Endothelial cell of umbilical vein (primary cell): ENCODE measurements at regions not wholly inside any gene's neighbourhood (a gene's known extent, or its start where the extent isn't known, plus 50 kb on each side); places are given as distances from the start of the nearest gene placed in this dataset.

Source experiments
- BruUV-seq: library from RNA; stranded (reverse); fragments of 400-500 nt; replicated peaks from 2 replicates; lab custom pipeline; 2021; lab: Mats Ljungman, UMichigan
- CTCF ChIA-PET: fragments of 300-600, 350-600 bp; sonication (Branson Sonifier 250); formaldehyde crosslinking; loops from one replicate; lab custom pipeline; 2021; ENCODE audit warnings: antibody characterized with exemption, inconsistent platforms; lab: Charles Lee
- POLR2A ChIA-PET: fragments of 300-600, 350-600 bp; sonication (Branson Sonifier 250); formaldehyde crosslinking; loops from one replicate; lab custom pipeline; 2021; ENCODE audit warnings: antibody characterized with exemption, inconsistent platforms; lab: Charles Lee
- DNase-seq: peaks from one replicate; pipeline ENCODE4 v3.0.0-alpha.2; 2011; ENCODE audit warnings: low read depth, low spot score
- FAIRE-seq: peaks from 2 replicates; lab custom pipeline; 2011; peaks lifted over from hg19 to GRCh38; lab: Jason Lieb, UNC
- H2AFZ ChIP-seq: 2 replicates; pipeline ENCODE4 v1.6.0; 2012; ENCODE audit warnings: low read depth, low read length, control low read depth, inconsistent platforms
- H3K27ac ChIP-seq: 2 replicates; pipeline ENCODE4 v1.5.1; 2011; ENCODE audit warnings: low read depth, mild to moderate bottlenecking, control low read depth, low read length, moderate library complexity; ENCODE audit not compliant: insufficient read depth
- H3K27me3 ChIP-seq, 2 experiments: 2 replicates each; pipeline versions ENCODE4 v1.6.0 to v1.6.1; 2011; ENCODE audit warnings: low read length in 2 of 2, mixed read lengths in 1 of 2; ENCODE audit not compliant: control insufficient read depth in 2 of 2, insufficient read depth in 2 of 2
- H3K36me3 ChIP-seq, 2 experiments: 2 replicates in 1 of 2; 3 replicates in 1 of 2; pipeline ENCODE4 v1.5.1; 2011; ENCODE audit warnings: low read length in 2 of 2, mild to moderate bottlenecking in 1 of 2, moderate library complexity in 1 of 2; ENCODE audit not compliant: control insufficient read depth in 2 of 2, insufficient read depth in 2 of 2; ENCODE audit errors: extremely low read depth in 1 of 2
- H3K4me1 ChIP-seq: 3 replicates; pipeline ENCODE4 v1.5.1; 2011; ENCODE audit warnings: mild to moderate bottlenecking, low read length; ENCODE audit not compliant: control insufficient read depth, insufficient read depth; ENCODE audit errors: extremely low read depth
- H3K4me2 ChIP-seq: 2 replicates; pipeline ENCODE4 v1.6.1; 2011; ENCODE audit warnings: low read length, control low read depth, mixed read lengths; ENCODE audit not compliant: insufficient read depth
- H3K4me3 ChIP-seq, 3 experiments: fragments of 200-600 bp in 1 of 3; sonication (generic), shearing (Covaris generic) in 1 of 3; replicated peaks in 1 of 3; 2 replicates each; pipeline ENCODE4 v1.5.1; 2011 to 2016; ENCODE audit warnings: control low read depth in 3 of 3, low read length in 3 of 3, mild to moderate bottlenecking in 2 of 3, inconsistent platforms in 1 of 3, low read depth in 1 of 3, moderate library complexity in 1 of 3; ENCODE audit not compliant: insufficient read depth in 1 of 3
- H3K79me2 ChIP-seq: 2 replicates; pipeline ENCODE4 v1.6.0; 2012; ENCODE audit warnings: low read length, inconsistent platforms; ENCODE audit not compliant: control insufficient read depth, insufficient read depth
- H3K9ac ChIP-seq: replicated peaks from 2 replicates; pipeline ENCODE3; 2011; ENCODE audit warnings: low read length, control low read depth; ENCODE audit not compliant: insufficient read depth; ENCODE audit errors: extremely low read depth
- H3K9me1 ChIP-seq: replicated peaks from 3 replicates; pipeline ENCODE4 v1.6.0; 2011; ENCODE audit warnings: mild to moderate bottlenecking, low read length; ENCODE audit not compliant: control insufficient read depth, insufficient read depth; ENCODE audit errors: extremely low read depth
- H3K9me3 ChIP-seq: replicated peaks from 2 replicates; pipeline ENCODE4 v1.5.1; 2012; ENCODE audit warnings: low read length, inconsistent platforms; ENCODE audit not compliant: control insufficient read depth, insufficient read depth
- H4K20me1 ChIP-seq: replicated peaks from 2 replicates; pipeline ENCODE3; 2011; ENCODE audit warnings: mild to moderate bottlenecking, low read length; ENCODE audit not compliant: control insufficient read depth, insufficient read depth; ENCODE audit errors: extremely low read depth
- EZH2 ChIP-seq: IDR thresholded peaks from 2 replicates; pipeline ENCODE4 v1.6.1; 2012; ENCODE audit warnings: borderline replicate concordance, low read depth, mild to moderate bottlenecking, moderate library complexity, low read length, inconsistent platforms; ENCODE audit not compliant: severe bottlenecking
- FOS ChIP-seq: IDR thresholded peaks from 2 replicates; pipeline ENCODE4 v1.6.1; 2011; ENCODE audit warnings: mild to moderate bottlenecking, low read length, moderate library complexity, borderline replicate concordance; ENCODE audit not compliant: insufficient read depth
- GATA2 ChIP-seq: IDR thresholded peaks from 2 replicates; pipeline ENCODE4 v1.7.0; 2011; ENCODE audit warnings: low read depth, mild to moderate bottlenecking, moderate library complexity, mixed read lengths, low read length; ENCODE audit not compliant: insufficient read length, insufficient read depth
- JUN ChIP-seq: IDR thresholded peaks from 2 replicates; pipeline ENCODE4 v1.6.1; 2011; ENCODE audit warnings: borderline replicate concordance, low read depth; ENCODE audit not compliant: insufficient read length, insufficient read depth
- MAX ChIP-seq: IDR thresholded peaks from 2 replicates; pipeline ENCODE4 v1.6.1; 2011; ENCODE audit not compliant: insufficient read depth, insufficient read length
- MYC ChIP-seq: IDR thresholded peaks from one replicate; pipeline ENCODE4 v1.6.1; 2011; ENCODE audit warnings: mild to moderate bottlenecking, low read depth, low read length
- POLR2A ChIP-seq: IDR thresholded peaks from 2 replicates; pipeline ENCODE4 v1.6.1; 2012; ENCODE audit warnings: low read depth, mild to moderate bottlenecking, control low read depth, low read length
- POLR2AphosphoS5 ChIP-seq: IDR thresholded peaks from 2 replicates; pipeline ENCODE4 v1.6.1; 2012; ENCODE audit warnings: low read depth, mild to moderate bottlenecking, control low read depth, low read length, moderate library complexity; ENCODE audit not compliant: insufficient read depth
- dilution Hi-C: fragments of 300-500 bp; cut with MboI; formaldehyde crosslinking; loops from one replicate; pipeline ENCODE4 v1.15.0; 2019; ENCODE audit warnings: low sequenced_read_pairs; ENCODE audit not compliant: extremely low pct_ligation_motif_present
- intact Hi-C: fragments of 100-400 bp; cut with micrococcal nuclease; formaldehyde crosslinking; loops from one replicate; pipeline ENCODE4 v1.10.0; 2022
- TF ChIP-seq, protein P1 (sequence below), 2 donors: IDR thresholded peaks; 1 replicate in 1 of 2; 2 replicates in 1 of 2; pipeline ENCODE4 v1.5.1; 2011; ENCODE audit warnings: low read length in 2 of 2, mild to moderate bottlenecking in 2 of 2, moderate library complexity in 2 of 2, control low read depth in 1 of 2, inconsistent platforms in 1 of 2, low read depth in 1 of 2; ENCODE audit not compliant: insufficient read depth in 1 of 2; ENCODE audit errors: extremely low read depth in 1 of 2

DNA sequence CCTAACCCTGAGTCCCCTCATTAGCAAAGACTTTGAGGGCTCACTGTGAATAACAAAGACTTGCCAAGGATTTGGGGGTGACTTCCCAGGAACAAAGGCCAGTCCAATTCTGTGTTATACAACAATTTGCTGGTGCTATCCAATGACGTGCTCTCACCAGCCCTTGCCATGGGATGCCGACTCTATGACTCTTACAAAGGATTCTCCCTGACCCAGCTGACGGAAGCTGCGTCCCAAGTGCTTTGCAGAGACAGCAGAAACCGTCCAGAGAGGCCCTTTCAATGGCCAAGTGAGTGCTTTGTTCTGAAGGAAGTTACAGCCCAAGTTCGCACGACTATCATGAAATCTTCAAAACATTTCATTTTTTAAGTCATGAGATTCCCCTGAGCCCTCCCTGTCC, 345.3 kb upstream of the TNRC6C start:
- FAIRE-seq (no peak), DNase-seq (no peak)
- Histone ChIP-seq H2AFZ (no peak overlapping the region), H3K4me2 (no peak overlapping the region), H3K4me1 (no peaks in the 10 kb centered on the region), H3K4me3 (no peak overlapping the region), H3K9me3 (no peaks in the 10 kb centered on the region), H3K27ac (no peak overlapping the region), H3K9me1 (no peaks in the 10 kb centered on the region), H4K20me1 (no peaks in the 10 kb centered on the region), H3K79me2 (no peaks in the 10 kb centered on the region), H3K9ac (no peak overlapping the region), H3K27me3 (peaks cover 0 to 3% of the 10 kb centered on the region in 2 experiments), H3K36me3 (no peaks in the 10 kb centered on the region)
- no peak for TF ChIP-seq GATA2
- TF ChIP-seq, protein P1, sequence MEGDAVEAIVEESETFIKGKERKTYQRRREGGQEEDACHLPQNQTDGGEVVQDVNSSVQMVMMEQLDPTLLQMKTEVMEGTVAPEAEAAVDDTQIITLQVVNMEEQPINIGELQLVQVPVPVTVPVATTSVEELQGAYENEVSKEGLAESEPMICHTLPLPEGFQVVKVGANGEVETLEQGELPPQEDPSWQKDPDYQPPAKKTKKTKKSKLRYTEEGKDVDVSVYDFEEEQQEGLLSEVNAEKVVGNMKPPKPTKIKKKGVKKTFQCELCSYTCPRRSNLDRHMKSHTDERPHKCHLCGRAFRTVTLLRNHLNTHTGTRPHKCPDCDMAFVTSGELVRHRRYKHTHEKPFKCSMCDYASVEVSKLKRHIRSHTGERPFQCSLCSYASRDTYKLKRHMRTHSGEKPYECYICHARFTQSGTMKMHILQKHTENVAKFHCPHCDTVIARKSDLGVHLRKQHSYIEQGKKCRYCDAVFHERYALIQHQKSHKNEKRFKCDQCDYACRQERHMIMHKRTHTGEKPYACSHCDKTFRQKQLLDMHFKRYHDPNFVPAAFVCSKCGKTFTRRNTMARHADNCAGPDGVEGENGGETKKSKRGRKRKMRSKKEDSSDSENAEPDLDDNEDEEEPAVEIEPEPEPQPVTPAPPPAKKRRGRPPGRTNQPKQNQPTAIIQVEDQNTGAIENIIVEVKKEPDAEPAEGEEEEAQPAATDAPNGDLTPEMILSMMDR (IDR thresholded peaks at IDR 0.05; ENCODE audit: extremely low read depth in 1 of 2, insufficient read depth in 1 of 2, low read depth in 1 of 2, low read length in 2 of 2), result no peak
- no peak for TF ChIP-seq POLR2A
- TF ChIP-seq MAX, result no peak
- no peak for TF ChIP-seq MYC
- TF ChIP-seq FOS, result no peak
- TF ChIP-seq EZH2, result no peak
- TF ChIP-seq POLR2AphosphoS5, result no peak
- no peak for TF ChIP-seq JUN
- ChIA-PET CTCF (no interaction called here), POLR2A (no interaction called here)
- intact Hi-C loops (no loop called here), dilution Hi-C loops (no loop called here)
- no TSS peak for BruUV-seq
